Astrocyte (in vitro differentiated cells and primary cell): ENCODE measurements at regions not wholly inside any gene's neighbourhood (a gene's known extent, or its start where the extent isn't known, plus 50 kb on each side); places are given as distances from the start of the nearest gene placed in this dataset.

Experiments
- DNase-seq: peaks from one replicate; pipeline ENCODE4 v3.0.0-alpha.2; 2010; ENCODE audit warnings: low read depth
- FAIRE-seq: peaks from 2 replicates; lab custom pipeline; 2011; peaks lifted over from hg19 to GRCh38; lab: Jason Lieb, UNC
- H2AFZ ChIP-seq: 2 replicates; pipeline ENCODE4 v1.6.0; 2012; ENCODE audit warnings: low read depth, low read length, inconsistent platforms
- H3K27ac ChIP-seq: 2 replicates; pipeline ENCODE4 v1.5.1; 2011; ENCODE audit warnings: low read depth, low read length, inconsistent platforms
- H3K27me3 ChIP-seq: 2 replicates; pipeline ENCODE4 v1.6.0; 2011; ENCODE audit warnings: low read length, inconsistent platforms; ENCODE audit not compliant: insufficient read depth
- H3K36me3 ChIP-seq: 2 replicates; pipeline ENCODE4 v1.5.1; 2011; ENCODE audit warnings: low read length, inconsistent platforms; ENCODE audit not compliant: insufficient read depth
- H3K4me1 ChIP-seq: 2 replicates; pipeline ENCODE4 v1.5.1; 2011; ENCODE audit warnings: low read length, inconsistent platforms; ENCODE audit not compliant: insufficient read depth
- H3K4me2 ChIP-seq: 2 replicates; pipeline ENCODE4 v1.6.0; 2012; ENCODE audit warnings: low read length, inconsistent platforms
- H3K4me3 ChIP-seq: 2 replicates; pipeline ENCODE4 v1.5.1; 2011; ENCODE audit warnings: low read depth, mild to moderate bottlenecking, low read length, inconsistent platforms; ENCODE audit not compliant: insufficient read depth
- H3K79me2 ChIP-seq: 2 replicates; pipeline ENCODE4 v1.6.0; 2012; ENCODE audit warnings: mild to moderate bottlenecking, low read length, inconsistent platforms; ENCODE audit not compliant: insufficient read depth
- H3K9ac ChIP-seq: 2 replicates; pipeline ENCODE4 v1.6.0; 2012; ENCODE audit warnings: mild to moderate bottlenecking, low read length, inconsistent platforms
- H3K9me3 ChIP-seq: 2 replicates; pipeline ENCODE4 v1.5.1; 2012; ENCODE audit warnings: low read depth, mild to moderate bottlenecking, low read length, inconsistent platforms; ENCODE audit not compliant: insufficient read depth
- H4K20me1 ChIP-seq: 2 replicates; pipeline ENCODE4 v1.6.0; 2012; ENCODE audit warnings: low read length, inconsistent platforms; ENCODE audit not compliant: insufficient read depth
- H3K27ac Mint-ChIP-seq: one replicate; pipeline ENCODE4 v1.8.0; 2021; ENCODE audit warnings: mild to moderate bottlenecking, mixed read lengths; ENCODE audit not compliant: unreplicated experiment
- H3K27me3 Mint-ChIP-seq: one replicate; pipeline ENCODE4 v1.8.0; 2021; ENCODE audit warnings: low read depth, mixed read lengths; ENCODE audit not compliant: unreplicated experiment
- H3K36me3 Mint-ChIP-seq: one replicate; pipeline ENCODE4 v1.8.0; 2021; ENCODE audit warnings: low read depth, mixed read lengths; ENCODE audit not compliant: unreplicated experiment
- H3K4me1 Mint-ChIP-seq: one replicate; pipeline ENCODE4 v1.8.0; 2021; ENCODE audit warnings: low read depth, mixed read lengths; ENCODE audit not compliant: unreplicated experiment
- H3K4me3 Mint-ChIP-seq: one replicate; pipeline ENCODE4 v1.8.0; 2021; ENCODE audit warnings: mild to moderate bottlenecking, moderate library complexity, mixed read lengths; ENCODE audit not compliant: unreplicated experiment
- H3K9me3 Mint-ChIP-seq: one replicate; pipeline ENCODE4 v1.8.0; 2021; ENCODE audit warnings: mild to moderate bottlenecking, mixed read lengths; ENCODE audit not compliant: unreplicated experiment
- CTCF ChIP-seq: IDR thresholded peaks from 2 replicates; pipeline ENCODE4 v1.5.1; 2011; ENCODE audit warnings: low read depth, mild to moderate bottlenecking, inconsistent platforms, low read length, moderate library complexity; ENCODE audit not compliant: insufficient read depth
- EZH2 ChIP-seq: IDR thresholded peaks from 2 replicates; pipeline ENCODE4 v1.6.1; 2012; ENCODE audit warnings: mild to moderate bottlenecking, low read length, inconsistent platforms; ENCODE audit not compliant: insufficient read depth

GRCh38 chr4:108399610-108400265, 220.6 kb upstream of the RPL34 start:
- H3K79me2 ChIP-seq: no peaks in the 10 kb centered on the region
- no peak overlapping the region for H3K9ac ChIP-seq
- Mint-ChIP-seq H3K4me1 (peaks cover 9% of the 10 kb centered on the region), H3K36me3 (no peaks in the 10 kb centered on the region), H3K4me3 (no peak overlapping the region), H3K27me3 (peaks cover 3% of the 10 kb centered on the region), H3K9me3 (peaks cover 3% of the 10 kb centered on the region), H3K27ac (no peak overlapping the region)
- TF ChIP-seq EZH2: no peak
- TF ChIP-seq CTCF: no peak
- no peak overlapping the region for H2AFZ ChIP-seq
- DNase-seq (no peak), FAIRE-seq (no peak)
- H3K4me2 ChIP-seq: no peak overlapping the region
- no peaks in the 10 kb centered on the region for H3K9me3 ChIP-seq
- H3K27me3 ChIP-seq: peaks cover 3% of the 10 kb centered on the region
- no peak overlapping the region for H3K4me3 ChIP-seq
- H3K27ac ChIP-seq: no peak overlapping the region
- no peaks in the 10 kb centered on the region for H3K36me3 ChIP-seq
- H4K20me1 ChIP-seq: no peaks in the 10 kb centered on the region
- H3K4me1 ChIP-seq: peaks cover 22% of the 10 kb centered on the region

GRCh38 chr4:108398836-108399235, 221.5 kb upstream of the RPL34 start:
- H3K36me3 ChIP-seq: no peaks in the 10 kb centered on the region
- H3K27ac ChIP-seq: no peak overlapping the region
- H4K20me1 ChIP-seq: no peaks in the 10 kb centered on the region
- no peak overlapping the region for H3K27ac Mint-ChIP-seq
- H3K9ac ChIP-seq: no peak overlapping the region
- no peaks in the 10 kb centered on the region for H3K36me3 Mint-ChIP-seq
- H3K4me3 ChIP-seq: no peak overlapping the region
- H3K4me3 Mint-ChIP-seq: no peak overlapping the region
- DNase-seq (no peak), FAIRE-seq (no peak)
- TF ChIP-seq EZH2 (no peak), CTCF (no peak)
- H3K4me2 ChIP-seq: peak overlapping the region; percentile 69
- peaks cover 22% of the 10 kb centered on the region for H3K4me1 ChIP-seq
- peaks cover 3% of the 10 kb centered on the region for H3K27me3 Mint-ChIP-seq
- H3K79me2 ChIP-seq: no peaks in the 10 kb centered on the region
- H2AFZ ChIP-seq: no peak overlapping the region
- H3K27me3 ChIP-seq: peaks cover 3% of the 10 kb centered on the region
- no peaks in the 10 kb centered on the region for H3K9me3 ChIP-seq
- H3K4me1 Mint-ChIP-seq: peaks cover 16% of the 10 kb centered on the region
- no peaks in the 10 kb centered on the region for H3K9me3 Mint-ChIP-seq

GRCh38 chr4:108398316-108398715, 222.1 kb upstream of the RPL34 start:
- Histone ChIP-seq H3K9ac (peak overlapping the region; percentile 15), H3K36me3 (no peaks in the 10 kb centered on the region), H3K4me3 (no peak overlapping the region), H3K9me3 (no peaks in the 10 kb centered on the region), H3K27me3 (peaks cover 3% of the 10 kb centered on the region), H4K20me1 (no peaks in the 10 kb centered on the region), H3K4me2 (peak overlapping the region; percentile 69), H3K4me1 (peaks cover 22% of the 10 kb centered on the region), H2AFZ (no peak overlapping the region), H3K27ac (peak overlapping the region; percentile 6), H3K79me2 (no peaks in the 10 kb centered on the region)
- Mint-ChIP-seq H3K4me1 (peaks cover 17% of the 10 kb centered on the region), H3K27me3 (peaks cover 3% of the 10 kb centered on the region), H3K9me3 (no peaks in the 10 kb centered on the region), H3K27ac (no peak overlapping the region), H3K36me3 (no peaks in the 10 kb centered on the region), H3K4me3 (no peak overlapping the region)
- DNase-seq: peak; percentile 93
- TF ChIP-seq EZH2 (no peak), CTCF (no peak)
- no peak for FAIRE-seq
